Gastrocnemius medialis (tissue), 4 donors: ENCODE measurements at regions not wholly inside any gene's neighbourhood (a gene's known extent, or its start where the extent isn't known, plus 50 kb on each side); places are given as distances from the start of the nearest gene placed in this dataset.

Experiments used
- POLR2A ChIP-seq, 2 donors: fragments of 450-650 bp; IDR thresholded peaks; one replicate each; pipeline ENCODE4 v1.6.1; 2017; ENCODE audit warnings: antibody characterized with exemption in 2 of 2, mild to moderate bottlenecking in 2 of 2, moderate library complexity in 2 of 2
- TF ChIP-seq, protein P1 (sequence below), 5 experiments: fragments of 450-650 bp in 3 of 5; fragments of 200-600 bp in 2 of 5; sonication (generic) in 2 of 5; IDR thresholded peaks in 4 of 5; conservative IDR thresholded peaks in 1 of 5; 1 replicate in 4 of 5; 2 replicates in 1 of 5; pipeline ENCODE4 v1.5.1; 2016 to 2019; ENCODE audit warnings: antibody characterized with exemption in 5 of 5, mild to moderate bottlenecking in 3 of 5, moderate library complexity in 3 of 5

DNA sequence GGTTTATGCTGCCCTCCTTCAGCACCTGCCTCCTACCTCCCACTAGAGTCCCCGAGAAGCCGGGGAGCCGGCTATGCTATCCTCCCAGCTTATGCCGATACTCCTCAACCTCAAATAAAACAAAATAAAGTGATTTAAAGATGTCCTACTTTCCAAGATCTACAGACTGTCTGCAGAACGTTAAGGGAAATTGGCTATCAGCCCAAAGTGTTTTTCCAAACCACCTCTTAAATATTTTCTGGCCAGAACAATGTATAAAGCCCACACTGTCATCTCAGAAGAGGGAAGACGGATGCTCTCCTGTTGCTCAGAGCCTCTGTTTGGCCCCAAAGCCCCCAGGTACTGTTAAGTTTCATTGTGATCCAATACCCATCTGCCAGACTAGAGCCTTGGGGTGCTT, 54.0 kb upstream of the MGMT start:
- TF ChIP-seq, protein P1, sequence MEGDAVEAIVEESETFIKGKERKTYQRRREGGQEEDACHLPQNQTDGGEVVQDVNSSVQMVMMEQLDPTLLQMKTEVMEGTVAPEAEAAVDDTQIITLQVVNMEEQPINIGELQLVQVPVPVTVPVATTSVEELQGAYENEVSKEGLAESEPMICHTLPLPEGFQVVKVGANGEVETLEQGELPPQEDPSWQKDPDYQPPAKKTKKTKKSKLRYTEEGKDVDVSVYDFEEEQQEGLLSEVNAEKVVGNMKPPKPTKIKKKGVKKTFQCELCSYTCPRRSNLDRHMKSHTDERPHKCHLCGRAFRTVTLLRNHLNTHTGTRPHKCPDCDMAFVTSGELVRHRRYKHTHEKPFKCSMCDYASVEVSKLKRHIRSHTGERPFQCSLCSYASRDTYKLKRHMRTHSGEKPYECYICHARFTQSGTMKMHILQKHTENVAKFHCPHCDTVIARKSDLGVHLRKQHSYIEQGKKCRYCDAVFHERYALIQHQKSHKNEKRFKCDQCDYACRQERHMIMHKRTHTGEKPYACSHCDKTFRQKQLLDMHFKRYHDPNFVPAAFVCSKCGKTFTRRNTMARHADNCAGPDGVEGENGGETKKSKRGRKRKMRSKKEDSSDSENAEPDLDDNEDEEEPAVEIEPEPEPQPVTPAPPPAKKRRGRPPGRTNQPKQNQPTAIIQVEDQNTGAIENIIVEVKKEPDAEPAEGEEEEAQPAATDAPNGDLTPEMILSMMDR (IDR thresholded peaks at IDR 0.05 in 4 of 5, conservative IDR thresholded peaks at IDR 0.05 in 1 of 5): no peak
- TF ChIP-seq POLR2A (IDR thresholded peaks at IDR 0.05): no peak
